ENCODE measurements at regions not wholly inside any gene's neighbourhood (a gene's known extent, or its start where the extent isn't known, plus 50 kb on each side); places are given as distances from the start of the nearest gene placed in this dataset.
A peak's percentile ranks its signal among the peaks of the same experiment; 100 is the strongest.

GRCh38 chr4:81915430-81915829 lies 443.7 kb upstream of the RASGEF1B start:
- ATAC-seq = no peak
- no peak for DNase-seq
- intact Hi-C loops (cut with DNase I) = no loop called here

- no peak for DNase-seq
- ATAC-seq = no peak
- intact Hi-C loops (cut with DNase I) = no loop called here
Measured at GRCh38 chr4:81914623-81915022, 442.9 kb upstream of the RASGEF1B start.

- DNase-seq (peak; percentile 44), ATAC-seq (no peak)
- intact Hi-C loops (cut with DNase I) = no loop called here
Measured at GRCh38 chr4:81913427-81913879, 441.7 kb upstream of the RASGEF1B start.

- intact Hi-C loops (cut with DNase I) = no loop called here
- DNase-seq (no peak), ATAC-seq (no peak)
Measured at GRCh38 chr4:81912376-81913030, 440.8 kb upstream of the RASGEF1B start.

GRCh38 chr4:81906905-81907304 lies 435.2 kb upstream of the RASGEF1B start:
- no peak for ATAC-seq
- intact Hi-C loops (cut with DNase I) = no loop called here
- DNase-seq = no peak

- intact Hi-C loops (cut with DNase I) = no loop called here
Measured at GRCh38 chr4:81905971-81906370, 434.3 kb upstream of the RASGEF1B start.

GRCh38 chr4:81904121-81904520 lies 432.4 kb upstream of the RASGEF1B start:
- intact Hi-C loops (cut with DNase I) = no loop called here

More at GRCh38 chr4:81905971-81906370, 434.3 kb upstream of the RASGEF1B start:
- no peak for ATAC-seq
- no peak for DNase-seq

GRCh38 chr4:81903212-81903611 lies 431.5 kb upstream of the RASGEF1B start:
- intact Hi-C loops (cut with DNase I) = no loop called here
- ATAC-seq = no peak
- no peak for DNase-seq

More at GRCh38 chr4:81904121-81904520, 432.4 kb upstream of the RASGEF1B start:
- DNase-seq (no peak), ATAC-seq (no peak)

GRCh38 chr4:81898862-81899504 lies 427.3 kb upstream of the RASGEF1B start:
- intact Hi-C loops (cut with DNase I) = no loop called here
- DNase-seq (no peak), ATAC-seq (no peak)

GRCh38 chr4:81896936-81897335 lies 425.2 kb upstream of the RASGEF1B start:
- intact Hi-C loops (cut with DNase I) = no loop called here
- ATAC-seq (no peak), DNase-seq (no peak)

- no peak for ATAC-seq
- intact Hi-C loops (cut with DNase I) = no loop called here
- DNase-seq = no peak
Measured at GRCh38 chr4:81891005-81891996, 419.6 kb upstream of the RASGEF1B start.

- no peak for DNase-seq
- no peak for ATAC-seq
- intact Hi-C loops (cut with DNase I) = no loop called here
Measured at GRCh38 chr4:81884986-81885385, 413.3 kb upstream of the RASGEF1B start.

GRCh38 chr4:81883530-81884450 lies 412.1 kb upstream of the RASGEF1B start:
- ATAC-seq (no peak), DNase-seq (no peak)
- intact Hi-C loops (cut with DNase I) = no loop called here

- intact Hi-C loops (cut with DNase I) = no loop called here
- no peak for ATAC-seq
- no peak for DNase-seq
Measured at GRCh38 chr4:81883004-81883403, 411.3 kb upstream of the RASGEF1B start.

- no peak for DNase-seq
- peak in 1 of 2 donors; percentile 17 for ATAC-seq
- intact Hi-C loops (cut with DNase I) = no loop called here
Measured at GRCh38 chr4:81881855-81882621, 410.3 kb upstream of the RASGEF1B start.

- DNase-seq = no peak
- intact Hi-C loops (cut with DNase I) = no loop called here
Measured at GRCh38 chr4:81876106-81876505, 404.4 kb upstream of the RASGEF1B start.

GRCh38 chr4:81874661-81875515 lies 403.2 kb upstream of the RASGEF1B start:
- no peak for DNase-seq
- intact Hi-C loops (cut with DNase I) = no loop called here
- ATAC-seq = no peak

More at GRCh38 chr4:81876106-81876505, 404.4 kb upstream of the RASGEF1B start:
- ATAC-seq = no peak
